Mesendoderm (in vitro differentiated cells): ENCODE measurements at regions not wholly inside any gene's neighbourhood (a gene's known extent, or its start where the extent isn't known, plus 50 kb on each side); places are given as distances from the start of the nearest gene placed in this dataset.

Experiments
- DNase-seq: peaks from one replicate; pipeline ENCODE4 v3.0.0; 2013
- H2AK5ac ChIP-seq: 2 replicates; pipeline ENCODE4 v1.6.1; 2013; ENCODE audit warnings: low read length, inconsistent platforms
- H2BK120ac ChIP-seq: 2 replicates; pipeline ENCODE4 v1.6.1; 2013; ENCODE audit warnings: low read depth, mild to moderate bottlenecking, low read length, moderate library complexity, mixed read lengths
- H2BK15ac ChIP-seq: replicated peaks from 2 replicates; pipeline ENCODE4 v1.6.1; 2013; ENCODE audit warnings: low read depth, mild to moderate bottlenecking, moderate library complexity
- H2BK5ac ChIP-seq: 2 replicates; pipeline ENCODE4 v1.6.1; 2013; ENCODE audit warnings: low read length, inconsistent platforms
- H3K18ac ChIP-seq: 2 replicates; pipeline ENCODE4 v1.6.1; 2013; ENCODE audit warnings: mild to moderate bottlenecking, low read length, mixed read lengths
- H3K23ac ChIP-seq: one replicate; pipeline ENCODE4 v1.6.1; 2013; ENCODE audit warnings: low read length
- H3K27ac ChIP-seq: 2 replicates; pipeline ENCODE4 v1.5.1; 2013; ENCODE audit warnings: low read depth, mild to moderate bottlenecking, inconsistent platforms, low read length, moderate library complexity
- H3K27me3 ChIP-seq: 2 replicates; pipeline ENCODE4 v1.6.1; 2013; ENCODE audit warnings: low read length, control low read depth, mild to moderate bottlenecking, inconsistent platforms; ENCODE audit not compliant: insufficient read depth, poor library complexity
- H3K36me3 ChIP-seq: 2 replicates; pipeline ENCODE4 v1.6.1; 2013; ENCODE audit warnings: low read length, inconsistent platforms; ENCODE audit not compliant: control insufficient read depth, insufficient read depth
- H3K4ac ChIP-seq: one replicate; pipeline ENCODE4 v1.6.1; 2013; ENCODE audit warnings: low read depth, mild to moderate bottlenecking, low read length, moderate library complexity
- H3K4me1 ChIP-seq: 2 replicates; pipeline ENCODE4 v1.6.1; 2013; ENCODE audit warnings: low read depth, low read length, inconsistent platforms; ENCODE audit not compliant: control insufficient read depth
- H3K4me2 ChIP-seq: 2 replicates; pipeline ENCODE4 v1.6.1; 2013; ENCODE audit warnings: low read length
- H3K4me3 ChIP-seq: 2 replicates; pipeline ENCODE4 v1.5.1; 2013; ENCODE audit warnings: mild to moderate bottlenecking, low read length
- H3K56ac ChIP-seq: one replicate; pipeline ENCODE4 v1.6.1; 2013; ENCODE audit warnings: low read length
- H3K79me1 ChIP-seq: 2 replicates; pipeline ENCODE4 v1.6.1; 2013; ENCODE audit warnings: low read length, inconsistent platforms
- H3K79me2 ChIP-seq: 2 replicates; pipeline ENCODE4 v1.6.1; 2013; ENCODE audit warnings: mild to moderate bottlenecking, low read length; ENCODE audit not compliant: control insufficient read depth, insufficient read depth
- H3K9ac ChIP-seq: 2 replicates; pipeline ENCODE4 v1.6.1; 2013; ENCODE audit warnings: low read length, inconsistent platforms
- H4K5ac ChIP-seq: one replicate; pipeline ENCODE4 v1.6.1; 2013; ENCODE audit warnings: low read length
- H4K8ac ChIP-seq: one replicate; pipeline ENCODE4 v1.6.1; 2013; ENCODE audit warnings: low read depth, mild to moderate bottlenecking, control low read depth, low read length, moderate library complexity
- WGBS: extraction: QIAGEN DNeasy Blood & Tissue Kit; methylation state at CpG from one replicate; pipeline ENCODE4 v1.1.7; 2013; ENCODE audit warnings: low lambda C conversion rate, missing lambda C conversion rate; ENCODE audit not compliant: insufficient coverage; ENCODE audit errors: extremely low coverage; 5-methylcytosine and 5-hydroxymethylcytosine counted together

DNA sequence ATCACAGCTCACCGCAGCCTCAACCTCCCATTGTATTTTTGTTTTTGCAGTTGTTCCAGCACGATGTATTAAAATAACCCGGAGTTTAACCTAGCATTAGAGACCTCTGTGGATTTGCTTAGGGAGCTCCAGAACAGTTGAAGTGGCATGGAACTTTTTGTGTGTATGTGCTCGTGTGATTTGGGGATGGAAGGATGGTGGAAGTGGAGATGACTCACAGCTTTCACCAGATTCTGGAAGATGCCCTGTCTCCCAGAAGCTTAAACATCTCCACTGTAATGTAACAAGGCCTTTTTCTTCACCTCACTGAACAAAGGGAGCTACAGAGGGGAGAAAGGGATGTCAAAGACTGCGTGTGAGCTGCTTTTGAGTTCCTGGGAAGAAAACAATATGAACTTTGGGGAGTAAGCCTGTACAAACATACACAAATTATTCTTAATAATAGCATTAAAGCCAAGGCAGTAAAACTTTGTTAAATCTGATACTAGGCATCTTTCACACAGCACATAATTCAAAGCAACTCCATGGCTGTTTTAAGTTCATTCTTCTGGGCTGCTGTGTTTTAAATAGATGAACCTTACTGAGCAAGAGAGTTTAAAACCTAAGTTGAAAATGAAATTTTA lies 226.4 kb downstream of the ADAMTS15 start:
- no peak overlapping the region for H4K8ac ChIP-seq
- no peak overlapping the region for H3K56ac ChIP-seq
- no CpG with 5 or more reads among the region's 5 CpGs for WGBS
- H3K18ac ChIP-seq, result no peak overlapping the region
- no peaks in the 10 kb centered on the region for H3K27me3 ChIP-seq
- H3K4me3 ChIP-seq, result no peak overlapping the region
- no peak overlapping the region for H2BK5ac ChIP-seq
- no peak overlapping the region for H2BK15ac ChIP-seq
- DNase-seq, result no peak
- H3K79me1 ChIP-seq, result no peaks in the 10 kb centered on the region
- no peaks in the 10 kb centered on the region for H3K79me2 ChIP-seq
- H2BK120ac ChIP-seq, result no peak overlapping the region
- H3K4me1 ChIP-seq, result peaks cover 1% of the 10 kb centered on the region
- no peak overlapping the region for H3K4me2 ChIP-seq
- peak overlapping the region; percentile 16 for H3K23ac ChIP-seq
- no peak overlapping the region for H2AK5ac ChIP-seq
- H3K4ac ChIP-seq, result no peak overlapping the region
- no peak overlapping the region for H3K27ac ChIP-seq
- H3K9ac ChIP-seq, result no peak overlapping the region
- no peaks in the 10 kb centered on the region for H3K36me3 ChIP-seq
- no peak overlapping the region for H4K5ac ChIP-seq

DNA sequence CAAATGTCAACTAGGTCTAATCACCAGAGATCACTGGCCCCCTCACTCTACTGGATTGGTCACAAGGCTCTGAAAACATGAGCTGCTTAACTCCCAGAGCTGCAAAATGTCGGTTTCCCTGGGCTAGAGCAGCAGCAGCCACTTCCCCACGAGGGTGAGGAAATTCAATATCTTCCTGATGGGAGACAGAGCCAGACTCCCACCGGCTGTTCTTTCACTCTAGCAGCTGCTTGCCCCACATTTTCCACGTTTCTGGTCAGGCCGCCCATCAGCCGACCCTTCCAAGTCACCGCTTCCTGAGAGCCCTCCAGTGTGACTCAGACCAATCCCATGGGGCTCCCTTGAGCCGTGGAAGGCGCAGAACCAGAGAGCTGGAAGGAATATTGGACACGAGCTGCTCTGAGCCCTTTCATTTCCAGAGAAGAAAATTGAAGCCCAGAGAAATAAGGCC lies 227.0 kb downstream of the ADAMTS15 start:
- Histone ChIP-seq H3K4ac (no peak overlapping the region), H2AK5ac (no peak overlapping the region), H4K8ac (no peak overlapping the region), H3K27ac (no peak overlapping the region), H3K56ac (no peak overlapping the region), H3K27me3 (no peaks in the 10 kb centered on the region), H3K9ac (no peak overlapping the region), H3K4me3 (no peak overlapping the region), H2BK120ac (no peak overlapping the region), H4K5ac (no peak overlapping the region), H3K4me2 (no peak overlapping the region), H3K18ac (no peak overlapping the region), H3K23ac (no peak overlapping the region), H3K79me2 (no peaks in the 10 kb centered on the region), H3K79me1 (no peaks in the 10 kb centered on the region), H2BK5ac (no peak overlapping the region), H3K4me1 (peaks cover 1% of the 10 kb centered on the region), H3K36me3 (no peaks in the 10 kb centered on the region), H2BK15ac (no peak overlapping the region)
- no peak for DNase-seq
- WGBS, result no CpG with 5 or more reads among the region's 10 CpGs

DNA sequence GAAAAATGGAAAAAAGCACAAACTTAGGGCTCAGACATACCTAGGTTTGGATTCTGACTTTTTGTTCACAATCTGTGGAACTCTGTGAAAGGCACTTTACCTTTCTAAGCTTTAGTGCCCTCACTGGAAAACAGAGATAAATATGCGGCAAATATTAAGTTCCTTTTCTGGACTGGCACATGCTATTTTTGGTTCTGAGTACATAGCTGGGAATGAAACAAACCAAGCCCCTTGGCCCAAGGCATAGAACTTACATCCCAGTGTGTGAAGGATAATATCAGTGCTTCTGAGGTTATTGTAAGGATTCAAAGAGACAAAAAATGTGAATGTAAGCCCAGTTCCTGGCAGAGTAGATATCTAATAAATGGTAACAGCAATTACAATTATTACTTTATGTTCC lies 227.5 kb downstream of the ADAMTS15 start:
- no peak overlapping the region for H3K56ac ChIP-seq
- no peaks in the 10 kb centered on the region for H3K36me3 ChIP-seq
- H3K79me1 ChIP-seq, result no peaks in the 10 kb centered on the region
- H3K27me3 ChIP-seq, result no peaks in the 10 kb centered on the region
- H4K8ac ChIP-seq, result no peak overlapping the region
- no peak overlapping the region for H3K4ac ChIP-seq
- no peak overlapping the region for H3K4me2 ChIP-seq
- peaks cover 1% of the 10 kb centered on the region for H3K4me1 ChIP-seq
- no peaks in the 10 kb centered on the region for H3K79me2 ChIP-seq
- no CpG with 5 or more reads among the region's 1 CpG for WGBS
- H3K18ac ChIP-seq, result no peak overlapping the region
- no peak overlapping the region for H4K5ac ChIP-seq
- DNase-seq, result no peak
- no peak overlapping the region for H3K9ac ChIP-seq
- no peak overlapping the region for H2AK5ac ChIP-seq
- no peak overlapping the region for H3K27ac ChIP-seq
- no peak overlapping the region for H2BK5ac ChIP-seq
- H3K23ac ChIP-seq, result no peak overlapping the region
- no peak overlapping the region for H3K4me3 ChIP-seq
- no peak overlapping the region for H2BK15ac ChIP-seq
- H2BK120ac ChIP-seq, result no peak overlapping the region

DNA sequence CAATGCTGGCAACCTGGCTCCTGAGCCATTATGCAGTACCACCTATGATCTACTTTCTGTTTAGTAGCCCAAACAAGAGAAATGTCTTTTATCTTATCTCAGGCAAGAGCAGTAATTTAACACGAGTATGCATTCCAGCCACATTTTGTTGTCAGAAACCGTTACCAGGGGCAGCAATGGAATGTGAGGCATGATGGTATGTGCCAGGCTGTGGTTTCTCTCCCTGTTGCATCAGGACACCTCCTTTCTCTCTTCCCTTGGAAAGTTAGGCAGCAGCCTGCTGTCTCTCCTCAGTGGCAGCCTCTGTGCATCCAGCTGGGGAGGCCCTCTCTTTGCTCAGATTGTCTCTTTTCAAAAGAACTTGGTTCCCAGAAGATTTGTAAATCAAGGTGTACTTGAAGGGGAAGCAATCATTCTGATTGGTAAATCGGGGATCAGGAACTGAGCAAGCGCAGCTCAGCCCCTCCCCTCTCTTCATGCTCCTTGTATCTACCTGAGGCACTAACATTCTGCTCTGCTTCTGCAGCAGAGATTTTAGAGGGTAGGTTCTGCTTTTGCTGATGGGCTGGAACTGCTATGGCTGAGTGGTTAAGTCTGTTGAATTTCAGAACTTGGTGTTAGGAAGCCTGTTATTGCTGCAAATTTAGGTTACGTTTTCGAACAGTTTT lies 229.2 kb downstream of the ADAMTS15 start:
- H3K4me2 ChIP-seq, result no peak overlapping the region
- H4K5ac ChIP-seq, result no peak overlapping the region
- no peak overlapping the region for H2AK5ac ChIP-seq
- H2BK120ac ChIP-seq, result no peak overlapping the region
- no peak overlapping the region for H3K56ac ChIP-seq
- H3K23ac ChIP-seq, result no peak overlapping the region
- no peak overlapping the region for H3K18ac ChIP-seq
- H3K27me3 ChIP-seq, result no peaks in the 10 kb centered on the region
- no CpG with 5 or more reads among the region's 6 CpGs for WGBS
- H3K27ac ChIP-seq, result no peak overlapping the region
- H3K4me3 ChIP-seq, result no peak overlapping the region
- H3K79me2 ChIP-seq, result no peaks in the 10 kb centered on the region
- DNase-seq, result peak; percentile 98
- no peak overlapping the region for H3K9ac ChIP-seq
- no peaks in the 10 kb centered on the region for H3K36me3 ChIP-seq
- H2BK5ac ChIP-seq, result no peak overlapping the region
- no peaks in the 10 kb centered on the region for H3K79me1 ChIP-seq
- H3K4me1 ChIP-seq, result peaks cover 1% of the 10 kb centered on the region
- no peak overlapping the region for H3K4ac ChIP-seq
- no peak overlapping the region for H4K8ac ChIP-seq
- no peak overlapping the region for H2BK15ac ChIP-seq

DNA sequence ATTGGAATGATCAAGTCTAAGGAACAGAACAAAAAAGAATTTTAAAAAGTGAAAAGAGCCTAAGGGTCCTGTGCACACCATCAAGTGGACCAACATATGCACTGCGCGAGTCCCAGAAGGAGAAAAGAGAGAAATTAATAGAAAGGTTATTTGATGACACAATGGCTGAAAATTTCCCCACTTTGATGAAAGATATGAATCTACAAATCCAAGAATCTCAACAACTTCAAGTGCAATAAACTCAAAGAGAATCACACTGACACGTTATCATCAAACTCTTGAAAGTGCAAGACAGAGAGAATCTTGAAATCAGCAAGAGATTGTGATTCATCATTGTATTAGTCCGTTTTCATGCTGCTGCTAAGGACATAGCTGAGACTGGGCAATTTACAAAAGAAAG lies 230.8 kb downstream of the ADAMTS15 start:
- Histone ChIP-seq H3K4me3 (no peak overlapping the region), H3K79me1 (no peaks in the 10 kb centered on the region)

More for the DNA sequence above, 230.8 kb downstream of the ADAMTS15 start:
- no peaks in the 10 kb centered on the region for H3K27me3 ChIP-seq
- H3K36me3 ChIP-seq, result no peaks in the 10 kb centered on the region
- no peak overlapping the region for H3K4me2 ChIP-seq
- no peak overlapping the region for H3K4ac ChIP-seq
- H3K18ac ChIP-seq, result no peak overlapping the region
- no peak overlapping the region for H4K5ac ChIP-seq
- H3K56ac ChIP-seq, result no peak overlapping the region
- no peaks in the 10 kb centered on the region for H3K79me2 ChIP-seq
- H2BK5ac ChIP-seq, result no peak overlapping the region
- H4K8ac ChIP-seq, result no peak overlapping the region
- no peak overlapping the region for H3K27ac ChIP-seq
- WGBS, result no CpG with 5 or more reads among the region's 4 CpGs
- no peak overlapping the region for H2BK15ac ChIP-seq
- H3K4me1 ChIP-seq, result peaks cover 1% of the 10 kb centered on the region
- no peak overlapping the region for H2BK120ac ChIP-seq
- no peak overlapping the region for H2AK5ac ChIP-seq
- no peak overlapping the region for H3K23ac ChIP-seq
- no peak for DNase-seq
- no peak overlapping the region for H3K9ac ChIP-seq
